Endothelial cell (in vitro differentiated cells): ENCODE measurements at regions not wholly inside any gene's neighbourhood (a gene's known extent, or its start where the extent isn't known, plus 50 kb on each side); places are given as distances from the start of the nearest gene placed in this dataset.

ENCODE experiments used
- DNase-seq: peaks from one replicate; pipeline ENCODE4 v3.0.0; 2021; ENCODE audit warnings: low spot score
- H3K27ac Mint-ChIP-seq: one replicate; pipeline ENCODE4 v1.8.0; 2021; ENCODE audit warnings: mixed read lengths, inconsistent platforms; ENCODE audit not compliant: unreplicated experiment
- H3K27me3 Mint-ChIP-seq: one replicate; pipeline ENCODE4 v1.8.0; 2021; ENCODE audit warnings: mild to moderate bottlenecking, moderate library complexity, mixed read lengths, inconsistent platforms; ENCODE audit not compliant: unreplicated experiment
- H3K36me3 Mint-ChIP-seq: one replicate; pipeline ENCODE4 v1.8.0; 2021; ENCODE audit warnings: mild to moderate bottlenecking, low read depth, mixed read lengths, inconsistent platforms; ENCODE audit not compliant: unreplicated experiment
- H3K4me1 Mint-ChIP-seq: one replicate; pipeline ENCODE4 v1.8.0; 2021; ENCODE audit warnings: mild to moderate bottlenecking, mixed read lengths, inconsistent platforms; ENCODE audit not compliant: unreplicated experiment
- H3K4me3 Mint-ChIP-seq: one replicate; pipeline ENCODE4 v1.8.0; 2021; ENCODE audit warnings: mild to moderate bottlenecking, mixed read lengths, inconsistent platforms; ENCODE audit not compliant: unreplicated experiment
- H3K9me3 Mint-ChIP-seq: one replicate; pipeline ENCODE4 v1.8.0; 2021; ENCODE audit warnings: mixed read lengths, inconsistent platforms; ENCODE audit not compliant: unreplicated experiment
- CTCF ChIP-seq: fragments of 200-600 bp; sonication (generic); IDR thresholded peaks from one replicate; pipeline ENCODE4 v1.5.0; 2021; ENCODE audit warnings: antibody characterized with exemption; ENCODE audit not compliant: unreplicated experiment

- Mint-ChIP-seq H3K27me3 (peaks cover 8% of the 10 kb centered on the region), H3K9me3 (no peaks in the 10 kb centered on the region), H3K4me1 (peaks cover 7% of the 10 kb centered on the region), H3K36me3 (no peaks in the 10 kb centered on the region), H3K27ac (no peak overlapping the region), H3K4me3 (no peak overlapping the region)
- DNase-seq = no peak
- no peak for TF ChIP-seq CTCF
Observed at GRCh38 chr13:99829593-99830239, 141.9 kb downstream of the ZIC5 start.

- no peak for TF ChIP-seq CTCF
- no peak for DNase-seq
- Mint-ChIP-seq H3K4me3 (no peak overlapping the region), H3K4me1 (peaks cover 4% of the 10 kb centered on the region), H3K27me3 (peaks cover 8% of the 10 kb centered on the region), H3K27ac (no peak overlapping the region), H3K36me3 (no peaks in the 10 kb centered on the region), H3K9me3 (no peaks in the 10 kb centered on the region)
Observed at GRCh38 chr13:99829161-99829560, 142.4 kb downstream of the ZIC5 start.

- Mint-ChIP-seq H3K4me1 (peaks cover 4% of the 10 kb centered on the region), H3K27ac (no peak overlapping the region), H3K9me3 (no peaks in the 10 kb centered on the region), H3K36me3 (no peaks in the 10 kb centered on the region), H3K4me3 (no peak overlapping the region), H3K27me3 (peaks cover 8% of the 10 kb centered on the region)
- no peak for DNase-seq
- TF ChIP-seq CTCF = no peak
Observed at GRCh38 chr13:99828735-99829134, 142.8 kb downstream of the ZIC5 start.

- H3K27me3 Mint-ChIP-seq = peaks cover 8% of the 10 kb centered on the region
- no peak for DNase-seq
Observed at GRCh38 chr13:99828123-99828522, 143.4 kb downstream of the ZIC5 start.

More at GRCh38 chr13:99828123-99828522, 143.4 kb downstream of the ZIC5 start:
- TF ChIP-seq CTCF = no peak
- Mint-ChIP-seq H3K4me3 (no peak overlapping the region), H3K9me3 (no peaks in the 10 kb centered on the region), H3K27ac (no peak overlapping the region), H3K36me3 (no peaks in the 10 kb centered on the region), H3K4me1 (peaks cover 4% of the 10 kb centered on the region)
